ENCODE measurements at regions not wholly inside any gene's neighbourhood (a gene's known extent, or its start where the extent isn't known, plus 50 kb on each side); places are given as distances from the start of the nearest gene placed in this dataset.

DNA sequence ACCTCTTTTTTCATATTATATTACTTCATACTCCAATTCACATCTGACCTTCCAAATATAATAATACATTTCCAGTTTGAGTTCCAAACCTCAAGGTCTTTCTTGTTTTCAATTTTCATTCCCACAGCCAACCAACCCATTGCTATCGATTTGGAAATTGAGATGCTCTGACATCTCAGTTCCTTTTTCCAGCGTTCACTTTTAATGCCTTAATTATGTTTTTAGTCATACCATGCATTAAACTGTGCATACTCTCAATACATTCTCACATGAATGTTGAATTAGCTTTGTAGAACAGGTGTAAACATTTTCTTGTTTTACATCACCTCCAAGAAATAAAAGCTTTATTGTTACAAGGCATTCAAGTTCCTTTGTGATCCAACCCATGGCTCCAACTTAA, 294.2 kb upstream of the ANO3 start:
- DNase-seq (ENCODE audit: low read depth), result no peak

DNA sequence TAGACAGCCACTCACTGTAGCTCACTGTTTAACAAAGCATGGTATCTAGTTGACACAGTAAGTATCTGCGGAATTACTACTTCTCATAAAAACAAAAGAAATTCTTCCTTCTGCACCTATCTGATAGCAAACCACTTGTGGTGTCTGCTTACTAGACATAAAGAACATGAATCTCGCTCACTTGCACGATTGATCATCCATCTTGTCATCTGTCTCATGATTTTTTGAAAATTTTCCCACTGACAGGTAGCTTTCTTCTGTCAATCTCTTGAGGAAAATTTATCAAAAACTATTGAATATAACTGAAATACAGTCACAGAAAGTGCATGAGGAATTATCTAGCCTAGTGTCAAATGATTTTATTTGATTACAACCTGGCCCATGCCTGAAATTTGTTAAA, 291.6 kb upstream of the ANO3 start:
- no peak for DNase-seq (ENCODE audit: low read depth)

GRCh38 chr11:26042113-26042512, 289.8 kb upstream of the ANO3 start:
- no peak for DNase-seq (ENCODE audit: low read depth)

GRCh38 chr11:26043665-26044064, 288.3 kb upstream of the ANO3 start:
- DNase-seq (ENCODE audit: low read depth), result no peak

GRCh38 chr11:26044389-26044788, 287.5 kb upstream of the ANO3 start:
- DNase-seq (ENCODE audit: low read depth), result no peak

- no peak for DNase-seq (ENCODE audit: low read depth)
These were observed 286.8 kb upstream of the ANO3 start for GRCh38 chr11:26045082-26045481.

GRCh38 chr11:26048271-26048670, 283.7 kb upstream of the ANO3 start:
- no peak for DNase-seq (ENCODE audit: low read depth)

- DNase-seq (ENCODE audit: low read depth), result no peak
These were observed 278.0 kb upstream of the ANO3 start for GRCh38 chr11:26053966-26054365.

- peak; percentile 2 for DNase-seq (ENCODE audit: low read depth)
These were observed 269.3 kb upstream of the ANO3 start for GRCh38 chr11:26062660-26063059.

DNA sequence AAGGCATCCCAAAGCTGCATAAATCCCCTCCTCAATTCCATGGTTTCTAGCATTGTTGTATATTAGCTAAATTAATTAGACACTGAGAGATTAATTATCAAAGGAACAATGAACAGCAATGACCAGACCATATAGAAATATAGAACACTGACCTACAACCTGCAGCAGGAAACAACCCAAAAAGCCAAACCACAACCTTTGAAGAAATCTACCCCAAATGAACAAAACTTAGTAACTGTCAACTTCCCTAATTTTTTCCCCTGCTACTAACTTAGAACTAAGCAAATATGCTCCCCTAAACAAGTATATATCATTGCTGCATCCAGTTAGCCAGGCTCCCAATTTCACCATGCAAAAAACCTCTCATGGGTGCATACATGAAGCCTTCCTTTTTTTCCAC, 268.0 kb upstream of the ANO3 start:
- no peak for DNase-seq (ENCODE audit: low read depth)

DNA sequence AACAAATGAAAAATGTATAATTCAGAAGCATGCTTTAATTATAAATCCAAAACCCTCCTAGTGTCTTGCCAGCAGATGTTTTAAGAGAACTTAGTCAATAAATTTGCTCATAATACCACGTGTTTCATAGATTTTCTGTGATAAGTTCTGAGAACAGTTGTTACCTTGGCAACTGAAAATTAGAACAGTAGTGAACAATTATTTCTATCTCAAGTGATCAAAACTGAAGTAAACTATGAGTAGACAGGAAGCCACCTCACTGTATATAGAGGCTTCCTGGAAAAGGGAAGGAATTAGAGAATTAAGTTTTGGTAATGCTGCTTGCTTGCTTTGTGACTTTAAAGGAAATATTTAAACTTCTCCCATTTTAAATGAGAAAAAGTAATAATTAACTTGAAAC, 266.0 kb upstream of the ANO3 start:
- no peak for DNase-seq (ENCODE audit: low read depth)

- DNase-seq (ENCODE audit: low read depth), result no peak
These were observed 261.1 kb upstream of the ANO3 start for GRCh38 chr11:26070714-26071380.

- no peak for DNase-seq (ENCODE audit: low read depth)
These were observed 259.2 kb upstream of the ANO3 start for GRCh38 chr11:26072614-26073153.

- no peak for DNase-seq (ENCODE audit: low read depth)
These were observed 258.3 kb upstream of the ANO3 start for GRCh38 chr11:26073646-26074045.

- no peak for DNase-seq (ENCODE audit: low read depth)
These were observed 255.5 kb upstream of the ANO3 start for GRCh38 chr11:26076233-26076990.

GRCh38 chr11:26078231-26078821, 253.6 kb upstream of the ANO3 start:
- DNase-seq (ENCODE audit: low read depth), result no peak

DNA sequence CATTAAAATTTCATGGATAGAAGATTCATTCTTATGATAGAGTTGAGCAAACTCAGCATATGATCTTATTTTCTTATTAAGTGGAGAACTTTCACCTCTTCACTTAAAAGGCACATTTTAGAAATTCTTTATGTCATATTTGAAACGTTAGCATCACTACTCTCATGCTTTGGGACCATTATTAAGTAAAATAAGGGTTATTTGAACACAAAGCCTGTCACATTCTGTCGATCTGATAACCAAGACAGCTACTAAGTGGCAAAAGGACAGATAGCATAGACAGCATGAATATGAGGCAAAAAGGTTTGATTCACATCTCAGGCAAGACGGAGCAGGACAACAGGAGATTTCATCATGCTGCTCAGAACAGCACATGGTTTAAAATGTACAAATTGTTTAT, 247.6 kb upstream of the ANO3 start:
- DNase-seq (ENCODE audit: low read depth), result no peak

- no peak for DNase-seq (ENCODE audit: low read depth)
These were observed 245.9 kb upstream of the ANO3 start for GRCh38 chr11:26086028-26086427.

- DNase-seq (ENCODE audit: low read depth), result no peak
These were observed 244.6 kb upstream of the ANO3 start for GRCh38 chr11:26087120-26087935.

DNA sequence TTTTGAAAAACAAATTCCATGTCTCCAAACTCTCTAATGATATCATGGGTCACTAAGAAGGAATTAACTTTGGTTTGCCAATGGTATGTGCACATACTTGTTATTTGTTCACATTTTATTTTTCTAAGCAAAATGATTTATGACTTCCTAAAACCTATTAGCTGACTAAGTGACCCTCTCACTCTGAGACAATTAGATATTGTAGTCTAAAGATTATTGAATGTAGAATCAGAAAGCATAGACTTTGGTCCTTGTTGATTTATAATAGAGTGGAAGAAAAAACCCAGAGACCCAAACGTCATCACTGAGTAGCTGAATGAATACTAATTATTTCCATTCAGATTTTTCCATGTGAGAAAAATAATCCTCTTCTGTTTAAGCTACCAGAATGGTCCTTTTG, 243.5 kb upstream of the ANO3 start:
- DNase-seq (ENCODE audit: low read depth), result peak; percentile 55

GRCh38 chr11:26090651-26091050, 241.3 kb upstream of the ANO3 start:
- DNase-seq (ENCODE audit: low read depth), result no peak

DNA sequence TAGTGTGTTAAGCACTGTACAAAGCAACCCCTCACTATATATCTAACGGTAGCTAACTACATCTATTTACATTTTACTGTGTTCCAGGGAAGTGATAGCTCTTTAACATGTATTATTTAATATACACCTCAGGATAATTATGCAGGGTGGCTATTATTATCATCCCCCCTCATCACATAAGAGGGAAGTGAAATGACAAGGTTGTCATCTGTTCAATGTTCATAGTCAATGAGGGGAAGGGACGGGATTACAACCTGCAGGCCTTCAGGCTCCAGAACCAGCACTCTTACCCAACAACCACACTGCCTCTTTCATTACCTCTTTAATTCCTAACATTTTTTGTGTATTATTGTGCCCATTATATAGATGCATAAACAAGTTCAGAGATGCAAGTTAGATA, 238.7 kb upstream of the ANO3 start:
- DNase-seq (ENCODE audit: low read depth), result no peak
